ENCODE measurements at regions not wholly inside any gene's neighbourhood (a gene's known extent, or its start where the extent isn't known, plus 50 kb on each side); places are given as distances from the start of the nearest gene placed in this dataset.

DNA sequence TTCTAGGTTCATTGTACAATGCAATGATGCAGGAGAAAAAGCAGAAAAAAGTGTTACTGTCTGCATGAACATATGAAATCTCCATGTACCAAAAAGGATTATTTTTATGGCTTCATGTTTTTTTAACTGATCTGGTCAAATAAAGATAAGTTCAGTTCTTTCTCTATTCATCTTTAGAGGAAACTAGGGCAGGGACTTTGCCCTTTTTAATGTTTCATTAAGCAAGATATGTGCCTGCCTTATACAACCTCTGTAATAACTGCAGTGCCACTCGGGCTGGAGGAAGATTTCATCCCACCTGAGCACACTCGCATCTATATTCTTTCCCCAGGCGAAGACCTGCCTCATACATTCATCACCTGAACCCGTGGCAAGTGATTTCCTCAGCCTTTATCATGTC, 157.9 kb upstream of the DDX18 start:
- no peaks in the 10 kb centered on the region for H3K79me2 ChIP-seq (ENCODE audit: insufficient read depth, low read length)
- H3K4me3 ChIP-seq (ENCODE audit: low read depth, low read length, poor library complexity, severe bottlenecking), result no peak overlapping the region
- no peak overlapping the region for H2AFZ ChIP-seq (ENCODE audit: low read length)
- no peak overlapping the region for H3K4me2 ChIP-seq (ENCODE audit: low read length)
- H3K4me1 ChIP-seq (ENCODE audit: insufficient read depth, low read length, severe bottlenecking), result no peaks in the 10 kb centered on the region
- H3K9ac ChIP-seq (ENCODE audit: low read length), result no peak overlapping the region
- H3K36me3 ChIP-seq (ENCODE audit: insufficient read depth, low read length), result no peaks in the 10 kb centered on the region
- no peaks in the 10 kb centered on the region for H3F3A ChIP-seq (ENCODE audit: insufficient read depth, low read length)
- no peak for TF ChIP-seq CTCF (IDR thresholded peaks at IDR 0.05; ENCODE audit: low read length)
- no peak for TF ChIP-seq EZH2 (IDR thresholded peaks at IDR 0.05; ENCODE audit: borderline replicate concordance, low read length)
- H3K9me2 ChIP-seq (ENCODE audit: low read depth, low read length), result no peaks in the 10 kb centered on the region
- no peaks in the 10 kb centered on the region for H4K20me1 ChIP-seq (ENCODE audit: insufficient read depth, low read length)
- H3K27ac ChIP-seq (ENCODE audit: low read depth, low read length, poor library complexity, severe bottlenecking), result no peak overlapping the region
- H3K9me3 ChIP-seq (ENCODE audit: low read length), result no peaks in the 10 kb centered on the region
- no peaks in the 10 kb centered on the region for H3K27me3 ChIP-seq (ENCODE audit: insufficient read depth, low read length)

DNA sequence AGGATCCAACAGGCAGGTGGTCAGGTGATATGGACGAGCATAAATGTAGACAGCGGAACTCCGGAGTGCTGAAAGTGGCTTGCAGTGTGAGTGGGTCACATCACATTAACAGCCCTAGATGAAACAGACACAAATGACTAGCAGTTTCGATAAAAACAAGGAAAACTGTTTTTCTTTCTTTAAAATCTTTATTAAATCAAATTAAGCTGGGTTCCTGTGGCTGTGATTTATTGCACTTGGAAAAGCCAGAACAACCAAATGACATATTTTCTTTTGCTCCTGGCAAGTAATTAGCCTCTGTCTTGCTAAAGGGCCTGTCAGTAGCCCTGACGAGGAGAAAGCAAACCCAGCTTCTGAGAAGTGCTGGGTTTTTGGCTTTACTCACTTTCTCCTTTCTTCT, 152.9 kb upstream of the DDX18 start:
- Histone ChIP-seq H4K20me1 (ENCODE audit: insufficient read depth, low read length) (no peaks in the 10 kb centered on the region), H3F3A (ENCODE audit: insufficient read depth, low read length) (no peaks in the 10 kb centered on the region), H3K79me2 (ENCODE audit: insufficient read depth, low read length) (no peaks in the 10 kb centered on the region), H3K4me3 (ENCODE audit: low read depth, low read length, poor library complexity, severe bottlenecking) (no peak overlapping the region), H3K4me1 (ENCODE audit: insufficient read depth, low read length, severe bottlenecking) (no peaks in the 10 kb centered on the region), H3K27me3 (ENCODE audit: insufficient read depth, low read length) (no peaks in the 10 kb centered on the region; the same call in 1 of the 2 replicates), H3K36me3 (ENCODE audit: insufficient read depth, low read length) (no peaks in the 10 kb centered on the region), H3K9me3 (ENCODE audit: low read length) (no peaks in the 10 kb centered on the region), H2AFZ (ENCODE audit: low read length) (no peak overlapping the region), H3K27ac (ENCODE audit: low read depth, low read length, poor library complexity, severe bottlenecking) (no peak overlapping the region), H3K9ac (ENCODE audit: low read length) (no peak overlapping the region), H3K4me2 (ENCODE audit: low read length) (no peak overlapping the region), H3K9me2 (ENCODE audit: low read depth, low read length) (no peaks in the 10 kb centered on the region)
- TF ChIP-seq CTCF (IDR thresholded peaks at IDR 0.05; ENCODE audit: low read length) (no peak), EZH2 (IDR thresholded peaks at IDR 0.05; ENCODE audit: borderline replicate concordance, low read length) (no peak)

DNA sequence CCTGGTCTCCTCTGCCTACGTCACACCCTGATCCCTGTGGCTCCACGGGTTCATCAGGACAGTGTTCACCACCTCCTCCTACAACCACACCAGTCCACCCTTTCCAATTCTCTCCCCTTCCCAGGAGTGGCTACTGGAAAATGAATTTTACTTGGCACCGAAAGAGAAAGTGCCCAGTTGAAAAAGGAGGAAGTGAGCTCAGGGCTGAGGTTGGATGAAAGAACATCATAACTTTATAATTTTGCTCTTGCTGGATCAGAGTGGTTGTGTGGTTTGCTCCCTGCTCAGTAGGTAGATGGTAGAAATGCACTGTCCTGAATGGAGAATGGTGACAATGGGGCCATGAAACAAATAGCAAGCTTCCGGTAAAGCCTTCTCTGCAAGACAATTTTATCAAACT, 140.3 kb upstream of the DDX18 start:
- Histone ChIP-seq H4K20me1 (ENCODE audit: insufficient read depth, low read length) (no peaks in the 10 kb centered on the region), H3K27me3 (ENCODE audit: insufficient read depth, low read length) (no peaks in the 10 kb centered on the region), H3K9me3 (ENCODE audit: low read length) (no peaks in the 10 kb centered on the region), H3F3A (ENCODE audit: insufficient read depth, low read length) (no peaks in the 10 kb centered on the region), H3K4me3 (ENCODE audit: low read depth, low read length, poor library complexity, severe bottlenecking) (no peak overlapping the region), H3K4me2 (ENCODE audit: low read length) (no peak overlapping the region), H3K27ac (ENCODE audit: low read depth, low read length, poor library complexity, severe bottlenecking) (no peak overlapping the region), H3K36me3 (ENCODE audit: insufficient read depth, low read length) (no peaks in the 10 kb centered on the region), H3K4me1 (ENCODE audit: insufficient read depth, low read length, severe bottlenecking) (no peaks in the 10 kb centered on the region), H2AFZ (ENCODE audit: low read length) (no peak overlapping the region), H3K9me2 (ENCODE audit: low read depth, low read length) (no peaks in the 10 kb centered on the region), H3K79me2 (ENCODE audit: insufficient read depth, low read length) (no peaks in the 10 kb centered on the region), H3K9ac (ENCODE audit: low read length) (no peak overlapping the region)
- TF ChIP-seq EZH2 (IDR thresholded peaks at IDR 0.05; ENCODE audit: borderline replicate concordance, low read length), result no peak
- TF ChIP-seq CTCF (IDR thresholded peaks at IDR 0.05; ENCODE audit: low read length), result no peak
